PFSK-1 (cell line): ENCODE measurements at regions not wholly inside any gene's neighbourhood (a gene's known extent, or its start where the extent isn't known, plus 50 kb on each side); places are given as distances from the start of the nearest gene placed in this dataset.

ENCODE experiments used
- FOXP2 ChIP-seq: optimal IDR thresholded peaks from 2 replicates; pipeline ENCODE3; 2011; ENCODE audit warnings: borderline replicate concordance, control low read depth, inconsistent platforms; ENCODE audit not compliant: insufficient read depth; ENCODE audit errors: extremely low read length, extremely low read depth
- POLR2AphosphoS5 ChIP-seq: IDR thresholded peaks from 2 replicates; pipeline ENCODE4 v1.6.1; 2012; ENCODE audit warnings: low read depth, mild to moderate bottlenecking, control low read depth, low read length, moderate library complexity
- REST ChIP-seq, 2 experiments: IDR thresholded peaks; 2 replicates each; pipeline versions ENCODE4 v1.6.1 to v1.8.0; 2011 to 2012; ENCODE audit warnings: low read depth in 2 of 2, low read length in 2 of 2, control low read depth in 1 of 2, inconsistent platforms in 1 of 2, mild to moderate bottlenecking in 1 of 2, moderate library complexity in 1 of 2; ENCODE audit not compliant: insufficient read depth in 1 of 2
- SIN3A ChIP-seq: IDR thresholded peaks from 2 replicates; pipeline ENCODE4 v1.6.1; 2012; ENCODE audit warnings: mild to moderate bottlenecking, low read length, moderate library complexity, borderline replicate concordance; ENCODE audit not compliant: insufficient read depth
- TAF1 ChIP-seq: IDR thresholded peaks from 2 replicates; pipeline ENCODE4 v1.6.1; 2012; ENCODE audit warnings: low read length, control low read depth, borderline replicate concordance; ENCODE audit not compliant: insufficient read depth

GRCh38 chr9:108022246-108022935 is 532.8 kb upstream of the KLF4 start:
- TF ChIP-seq FOXP2 (no peak), POLR2AphosphoS5 (no peak), TAF1 (no peak), REST (IDR thresholded peaks at IDR 0.05; ENCODE audit: insufficient read depth in 1 of 2, low read depth in 2 of 2, low read length in 2 of 2) (no peak), SIN3A (no peak)

GRCh38 chr9:108021096-108021710 is 531.6 kb upstream of the KLF4 start:
- no peak for TF ChIP-seq TAF1

GRCh38 chr9:108019821-108020220 is 530.3 kb upstream of the KLF4 start:
- TF ChIP-seq FOXP2 (no peak), SIN3A (no peak), REST (IDR thresholded peaks at IDR 0.05; ENCODE audit: insufficient read depth in 1 of 2, low read depth in 2 of 2, low read length in 2 of 2) (no peak), POLR2AphosphoS5 (no peak), TAF1 (no peak)

GRCh38 chr9:108017671-108018070 is 528.1 kb upstream of the KLF4 start:
- TF ChIP-seq POLR2AphosphoS5 (no peak), REST (IDR thresholded peaks at IDR 0.05; ENCODE audit: insufficient read depth in 1 of 2, low read depth in 2 of 2, low read length in 2 of 2) (no peak), FOXP2 (no peak), SIN3A (no peak), TAF1 (no peak)

- TF ChIP-seq TAF1 (no peak), POLR2AphosphoS5 (no peak), REST (IDR thresholded peaks at IDR 0.05; ENCODE audit: insufficient read depth in 1 of 2, low read depth in 2 of 2, low read length in 2 of 2) (no peak), FOXP2 (no peak), SIN3A (no peak)
Measured at GRCh38 chr9:108016446-108016845, 526.9 kb upstream of the KLF4 start.
